Muscle layer of colon (tissue), 2 donors: ENCODE measurements at regions not wholly inside any gene's neighbourhood (a gene's known extent, or its start where the extent isn't known, plus 50 kb on each side); places are given as distances from the start of the nearest gene placed in this dataset.

Experiments
- H3K27ac ChIP-seq: one replicate; pipeline ENCODE4 v1.7.0; 2013; ENCODE audit warnings: low read depth, mild to moderate bottlenecking, low read length, moderate library complexity
- H3K27me3 ChIP-seq, 2 donors: one replicate each; pipeline ENCODE4 v1.7.0; 2013; ENCODE audit warnings: low read length in 2 of 2, mild to moderate bottlenecking in 2 of 2; ENCODE audit not compliant: insufficient read depth in 2 of 2, control insufficient read depth in 1 of 2
- H3K36me3 ChIP-seq: one replicate; pipeline ENCODE4 v1.7.0; 2013; ENCODE audit warnings: mild to moderate bottlenecking, low read length; ENCODE audit not compliant: insufficient read depth
- H3K4me1 ChIP-seq: one replicate; pipeline ENCODE4 v1.7.0; 2013; ENCODE audit warnings: mild to moderate bottlenecking, low read length; ENCODE audit not compliant: insufficient read depth
- H3K4me3 ChIP-seq, 2 donors: one replicate each; pipeline ENCODE4 v1.7.0; 2013; ENCODE audit warnings: low read length in 2 of 2, low read depth in 1 of 2, mild to moderate bottlenecking in 1 of 2, moderate library complexity in 1 of 2
- H3K9ac ChIP-seq: one replicate; pipeline ENCODE4 v1.7.0; 2013; ENCODE audit warnings: low read length
- H3K9me3 ChIP-seq: one replicate; pipeline ENCODE4 v1.7.0; 2013; ENCODE audit warnings: mild to moderate bottlenecking, low read length
- donor health status: abdominal sarcoma.
- donor health status: Adenocarcinoma of cecum.

GRCh38 chr16:86432691-86433090, 77.6 kb upstream of the FOXF1 start:
- H3K4me3 ChIP-seq = peak overlapping the region in 1 of 2 donors; percentile 6
- H3K9ac ChIP-seq = peak overlapping the region; percentile 41
- H3K27ac ChIP-seq = peak overlapping the region; percentile 71
- H3K4me1 ChIP-seq = peaks cover 57% of the 10 kb centered on the region
- H3K36me3 ChIP-seq = no peaks in the 10 kb centered on the region
- no peaks in the 10 kb centered on the region for H3K27me3 ChIP-seq
- H3K9me3 ChIP-seq = no peaks in the 10 kb centered on the region

GRCh38 chr16:86436466-86437185, 73.7 kb upstream of the FOXF1 start:
- H3K27me3 ChIP-seq = no peaks in the 10 kb centered on the region

GRCh38 chr16:86437348-86437747, 73.0 kb upstream of the FOXF1 start:
- no peak overlapping the region for H3K27ac ChIP-seq
- no peaks in the 10 kb centered on the region for H3K27me3 ChIP-seq
- no peak overlapping the region for H3K4me3 ChIP-seq
- H3K9me3 ChIP-seq = no peaks in the 10 kb centered on the region
- no peak overlapping the region for H3K9ac ChIP-seq
- peaks cover 27% of the 10 kb centered on the region for H3K4me1 ChIP-seq
- no peaks in the 10 kb centered on the region for H3K36me3 ChIP-seq

More at GRCh38 chr16:86436466-86437185, 73.7 kb upstream of the FOXF1 start:
- Histone ChIP-seq H3K27ac (no peak overlapping the region), H3K36me3 (no peaks in the 10 kb centered on the region), H3K4me1 (peaks cover 30% of the 10 kb centered on the region), H3K4me3 (no peak overlapping the region), H3K9me3 (no peaks in the 10 kb centered on the region), H3K9ac (no peak overlapping the region)

- H3K9ac ChIP-seq = no peak overlapping the region
- H3K36me3 ChIP-seq = no peaks in the 10 kb centered on the region
- H3K27ac ChIP-seq = peak overlapping the region; percentile 70
- no peaks in the 10 kb centered on the region for H3K27me3 ChIP-seq
- H3K4me1 ChIP-seq = peaks cover 31% of the 10 kb centered on the region
- no peaks in the 10 kb centered on the region for H3K9me3 ChIP-seq
- H3K4me3 ChIP-seq = no peak overlapping the region
Measured at GRCh38 chr16:86442703-86443102, 67.6 kb upstream of the FOXF1 start.

GRCh38 chr16:86443508-86444147, 66.7 kb upstream of the FOXF1 start:
- Histone ChIP-seq H3K9ac (no peak overlapping the region), H3K27me3 (no peaks in the 10 kb centered on the region), H3K36me3 (no peaks in the 10 kb centered on the region), H3K27ac (no peak overlapping the region), H3K4me3 (no peak overlapping the region), H3K4me1 (peaks cover 31% of the 10 kb centered on the region), H3K9me3 (no peaks in the 10 kb centered on the region)

GRCh38 chr16:86444261-86444660, 66.1 kb upstream of the FOXF1 start:
- no peaks in the 10 kb centered on the region for H3K27me3 ChIP-seq
- no peak overlapping the region for H3K27ac ChIP-seq
- H3K4me1 ChIP-seq = peaks cover 31% of the 10 kb centered on the region
- H3K4me3 ChIP-seq = no peak overlapping the region
- no peaks in the 10 kb centered on the region for H3K36me3 ChIP-seq
- no peak overlapping the region for H3K9ac ChIP-seq
- H3K9me3 ChIP-seq = no peaks in the 10 kb centered on the region

- H3K4me1 ChIP-seq = peaks cover 28% of the 10 kb centered on the region
- no peaks in the 10 kb centered on the region for H3K27me3 ChIP-seq
- no peak overlapping the region for H3K27ac ChIP-seq
- H3K36me3 ChIP-seq = no peaks in the 10 kb centered on the region
- H3K9me3 ChIP-seq = no peaks in the 10 kb centered on the region
- no peak overlapping the region for H3K4me3 ChIP-seq
- H3K9ac ChIP-seq = no peak overlapping the region
Measured at GRCh38 chr16:86444661-86445060, 65.7 kb upstream of the FOXF1 start.

- Histone ChIP-seq H3K9ac (no peak overlapping the region), H3K9me3 (no peaks in the 10 kb centered on the region), H3K27me3 (no peaks in the 10 kb centered on the region), H3K4me3 (no peak overlapping the region), H3K36me3 (no peaks in the 10 kb centered on the region), H3K4me1 (peaks cover 24% of the 10 kb centered on the region), H3K27ac (no peak overlapping the region)
Measured at GRCh38 chr16:86446279-86446678, 64.0 kb upstream of the FOXF1 start.

- no peak overlapping the region for H3K9ac ChIP-seq
- no peak overlapping the region for H3K27ac ChIP-seq
- peaks cover 21% of the 10 kb centered on the region for H3K4me1 ChIP-seq
- H3K9me3 ChIP-seq = no peaks in the 10 kb centered on the region
- H3K36me3 ChIP-seq = no peaks in the 10 kb centered on the region
- H3K27me3 ChIP-seq = no peaks in the 10 kb centered on the region
- H3K4me3 ChIP-seq = no peak overlapping the region
Measured at GRCh38 chr16:86447228-86447627, 63.1 kb upstream of the FOXF1 start.

- Histone ChIP-seq H3K9ac (no peak overlapping the region), H3K27ac (no peak overlapping the region), H3K27me3 (no peaks in the 10 kb centered on the region), H3K4me3 (no peak overlapping the region), H3K36me3 (no peaks in the 10 kb centered on the region), H3K4me1 (peaks cover 10% of the 10 kb centered on the region), H3K9me3 (no peaks in the 10 kb centered on the region)
Measured at GRCh38 chr16:86448306-86448890, 61.9 kb upstream of the FOXF1 start.

GRCh38 chr16:86449446-86450095, 60.8 kb upstream of the FOXF1 start:
- Histone ChIP-seq H3K27ac (no peak overlapping the region), H3K27me3 (no peaks in the 10 kb centered on the region), H3K4me3 (no peak overlapping the region), H3K4me1 (no peaks in the 10 kb centered on the region), H3K36me3 (no peaks in the 10 kb centered on the region), H3K9me3 (no peaks in the 10 kb centered on the region), H3K9ac (no peak overlapping the region)
